ENCODE measurements at regions not wholly inside any gene's neighbourhood (a gene's known extent, or its start where the extent isn't known, plus 50 kb on each side); places are given as distances from the start of the nearest gene placed in this dataset.

GRCh38 chr4:163273922-163274321 lies 58.5 kb downstream of the NPY1R start:
- no peak for TF ChIP-seq CTCF (IDR thresholded peaks at IDR 0.05)
- ATAC-seq (ENCODE audit: poor library complexity) (no peak), DNase-seq (no peak)
- Histone ChIP-seq H3K27ac (ENCODE audit: low read depth in 1 of 2, low read length in 2 of 2) (no peak overlapping the region), H3K36me3 (ENCODE audit: insufficient read depth, low read length) (no peaks in the 10 kb centered on the region), H3K27me3 (ENCODE audit: control insufficient read depth in 1 of 2, insufficient read depth in 2 of 2, low read length in 2 of 2) (no peaks in the 10 kb centered on the region), H3K4me3 (ENCODE audit: low read length) (no peak overlapping the region), H3K4me1 (ENCODE audit: insufficient read depth, low read length) (no peaks in the 10 kb centered on the region), H3K9me3 (ENCODE audit: control insufficient read depth in 1 of 2, insufficient read depth in 1 of 2, low read length in 2 of 2) (no peaks in the 10 kb centered on the region)
- H3K27me3 Mint-ChIP-seq = no peaks in the 10 kb centered on the region
- H3K4me1 Mint-ChIP-seq (ENCODE audit: low read depth) = no peaks in the 10 kb centered on the region
- no peak overlapping the region for H3K27ac Mint-ChIP-seq
- CTCF ChIA-PET = no interaction called here
- POLR2A ChIA-PET = no interaction called here
- intact Hi-C loops (cut with DNase I, micrococcal nuclease) = loop anchor here in 1 of 2 experiments (5.0 kb wide), 1 partner anchor 778 kb away; no protein-coding TSS in a partner anchor
- H3K36me3 Mint-ChIP-seq (ENCODE audit: low read depth) = no peaks in the 10 kb centered on the region
- H3K9me3 Mint-ChIP-seq = no peaks in the 10 kb centered on the region
- H3K4me3 Mint-ChIP-seq = no peak overlapping the region

- no peaks in the 10 kb centered on the region for H3K4me1 ChIP-seq (ENCODE audit: insufficient read depth, low read length)
- ChIA-PET POLR2A (no interaction called here), CTCF (no interaction called here)
- no peak for ATAC-seq (ENCODE audit: poor library complexity)
- H3K27ac ChIP-seq (ENCODE audit: low read depth in 1 of 2, low read length in 2 of 2) = no peak overlapping the region
- no peaks in the 10 kb centered on the region for H3K27me3 ChIP-seq (ENCODE audit: control insufficient read depth in 1 of 2, insufficient read depth in 2 of 2, low read length in 2 of 2)
- no peaks in the 10 kb centered on the region for H3K4me1 Mint-ChIP-seq (ENCODE audit: low read depth)
- DNase-seq = no peak
- intact Hi-C loops (cut with DNase I, micrococcal nuclease) = loop anchor here in 1 of 2 experiments (5.0 kb wide), 1 partner anchor 779 kb away; no protein-coding TSS in a partner anchor
- H3K27me3 Mint-ChIP-seq = no peaks in the 10 kb centered on the region
- H3K4me3 Mint-ChIP-seq = no peak overlapping the region
- no peaks in the 10 kb centered on the region for H3K36me3 ChIP-seq (ENCODE audit: insufficient read depth, low read length)
- H3K9me3 Mint-ChIP-seq = no peaks in the 10 kb centered on the region
- no peak overlapping the region for H3K27ac Mint-ChIP-seq
- no peaks in the 10 kb centered on the region for H3K36me3 Mint-ChIP-seq (ENCODE audit: low read depth)
- TF ChIP-seq CTCF (IDR thresholded peaks at IDR 0.05) = no peak
- H3K4me3 ChIP-seq (ENCODE audit: low read length) = no peak overlapping the region
- no peaks in the 10 kb centered on the region for H3K9me3 ChIP-seq (ENCODE audit: control insufficient read depth in 1 of 2, insufficient read depth in 1 of 2, low read length in 2 of 2)
Measured at GRCh38 chr4:163273203-163273602, 59.2 kb downstream of the NPY1R start.

GRCh38 chr4:163271555-163272127 lies 60.8 kb downstream of the NPY1R start:
- intact Hi-C loops (cut with DNase I, micrococcal nuclease) = loop anchor here in 1 of 2 experiments (5.0 kb wide), 1 partner anchor 781 kb away; no protein-coding TSS in a partner anchor
- CTCF ChIA-PET = no interaction called here
- Histone ChIP-seq H3K36me3 (ENCODE audit: insufficient read depth, low read length) (no peaks in the 10 kb centered on the region), H3K4me1 (ENCODE audit: insufficient read depth, low read length) (no peaks in the 10 kb centered on the region), H3K9me3 (ENCODE audit: control insufficient read depth in 1 of 2, insufficient read depth in 1 of 2, low read length in 2 of 2) (no peaks in the 10 kb centered on the region), H3K27ac (ENCODE audit: low read depth in 1 of 2, low read length in 2 of 2) (no peak overlapping the region), H3K4me3 (ENCODE audit: low read length) (no peak overlapping the region), H3K27me3 (ENCODE audit: control insufficient read depth in 1 of 2, insufficient read depth in 2 of 2, low read length in 2 of 2) (no peaks in the 10 kb centered on the region)
- Mint-ChIP-seq H3K4me1 (ENCODE audit: low read depth) (no peaks in the 10 kb centered on the region), H3K27me3 (no peaks in the 10 kb centered on the region), H3K36me3 (ENCODE audit: low read depth) (no peaks in the 10 kb centered on the region), H3K4me3 (no peak overlapping the region), H3K27ac (no peak overlapping the region), H3K9me3 (no peaks in the 10 kb centered on the region)
- DNase-seq (no peak), ATAC-seq (ENCODE audit: poor library complexity) (no peak)
- POLR2A ChIA-PET = no interaction called here
- no peak for TF ChIP-seq CTCF (IDR thresholded peaks at IDR 0.05)
